CD8-positive, alpha-beta memory T cell (primary cell): ENCODE measurements at regions not wholly inside any gene's neighbourhood (a gene's known extent, or its start where the extent isn't known, plus 50 kb on each side); places are given as distances from the start of the nearest gene placed in this dataset.

Experiments used
- CTCF ChIA-PET: fragments of 350-600 bp; sonication (Branson Sonifier 250); formaldehyde crosslinking; loops from one replicate; lab custom pipeline; 2021; ENCODE audit warnings: antibody characterized with exemption; lab: Charles Lee
- POLR2A ChIA-PET: fragments of 350-600 bp; sonication (Branson Sonifier 250); formaldehyde crosslinking; loops from one replicate; lab custom pipeline; 2021; ENCODE audit warnings: antibody characterized with exemption; lab: Charles Lee
- DNase-seq, 5 donors: peaks; one replicate each; pipeline versions ENCODE4 v3.0.0 to v3.0.0-alpha.2; 2020 to 2022; ENCODE audit warnings: mixed read lengths in 1 of 5
- H3K27ac ChIP-seq: one replicate; pipeline ENCODE4 v1.7.0; 2013; ENCODE audit warnings: low read depth, mild to moderate bottlenecking, low read length, moderate library complexity
- H3K27me3 ChIP-seq: 2 replicates; pipeline ENCODE4 v1.7.0; 2013; ENCODE audit warnings: low read length, mild to moderate bottlenecking; ENCODE audit not compliant: insufficient read depth, poor library complexity, severe bottlenecking
- H3K36me3 ChIP-seq: 2 replicates; pipeline ENCODE4 v1.7.0; 2013; ENCODE audit warnings: mild to moderate bottlenecking, low read length, moderate library complexity; ENCODE audit not compliant: insufficient read depth
- H3K4me1 ChIP-seq: 2 replicates; pipeline ENCODE4 v1.7.0; 2013; ENCODE audit warnings: mild to moderate bottlenecking, low read length, moderate library complexity; ENCODE audit not compliant: insufficient read depth
- H3K4me3 ChIP-seq: 2 replicates; pipeline ENCODE4 v1.7.0; 2013; ENCODE audit warnings: mild to moderate bottlenecking, low read length
- H3K9me3 ChIP-seq: 2 replicates; pipeline ENCODE4 v1.7.0; 2013; ENCODE audit warnings: mild to moderate bottlenecking, low read length
- H3K27ac Mint-ChIP-seq, 8 donors: one replicate each; pipeline ENCODE4 v1.8.0; 2020 to 2021; ENCODE audit warnings: mixed read lengths in 8 of 8, mild to moderate bottlenecking in 6 of 8, inconsistent platforms in 3 of 8, moderate library complexity in 3 of 8
- H3K27me3 Mint-ChIP-seq, 2 donors: one replicate each; pipeline ENCODE4 v1.8.0; 2020 to 2021; ENCODE audit warnings: mixed read lengths in 2 of 2, mild to moderate bottlenecking in 1 of 2, moderate library complexity in 1 of 2
- H3K36me3 Mint-ChIP-seq, 3 donors: one replicate each; pipeline ENCODE4 v1.8.0; 2020 to 2021; ENCODE audit warnings: mixed read lengths in 3 of 3, inconsistent platforms in 1 of 3, mild to moderate bottlenecking in 1 of 3
- H3K4me1 Mint-ChIP-seq, 3 donors: one replicate each; pipeline ENCODE4 v1.8.0; 2020 to 2021; ENCODE audit warnings: mixed read lengths in 3 of 3, inconsistent platforms in 1 of 3, mild to moderate bottlenecking in 1 of 3
- H3K4me3 Mint-ChIP-seq, 7 donors: one replicate each; pipeline ENCODE4 v1.8.0; 2020 to 2021; ENCODE audit warnings: mixed read lengths in 7 of 7, mild to moderate bottlenecking in 6 of 7, moderate library complexity in 4 of 7, inconsistent platforms in 2 of 7
- H3K9me3 Mint-ChIP-seq, 5 donors: one replicate each; pipeline ENCODE4 v1.8.0; 2020 to 2022; ENCODE audit warnings: mixed read lengths in 5 of 5, mild to moderate bottlenecking in 3 of 5, moderate library complexity in 2 of 5, inconsistent platforms in 1 of 5

GRCh38 chr13:106159295-106160195 is 375.9 kb downstream of the EFNB2 start:
- no peak for DNase-seq
- Histone ChIP-seq H3K4me1 (no peaks in the 10 kb centered on the region), H3K27ac (no peak overlapping the region), H3K4me3 (no peak overlapping the region), H3K36me3 (no peaks in the 10 kb centered on the region), H3K27me3 (no peaks in the 10 kb centered on the region), H3K9me3 (no peaks in the 10 kb centered on the region)
- H3K27me3 Mint-ChIP-seq: no peaks in the 10 kb centered on the region
- H3K36me3 Mint-ChIP-seq: no peaks in the 10 kb centered on the region
- POLR2A ChIA-PET: no interaction called here
- no peaks in the 10 kb centered on the region for H3K4me1 Mint-ChIP-seq
- no peaks in the 10 kb centered on the region for H3K9me3 Mint-ChIP-seq
- H3K27ac Mint-ChIP-seq: no peak overlapping the region
- H3K4me3 Mint-ChIP-seq: no peak overlapping the region
- CTCF ChIA-PET: no interaction called here

- no peaks in the 10 kb centered on the region for H3K27me3 Mint-ChIP-seq
- H3K4me1 Mint-ChIP-seq: no peaks in the 10 kb centered on the region
- Histone ChIP-seq H3K9me3 (no peaks in the 10 kb centered on the region), H3K36me3 (no peaks in the 10 kb centered on the region), H3K4me3 (no peak overlapping the region), H3K27me3 (no peaks in the 10 kb centered on the region), H3K4me1 (no peaks in the 10 kb centered on the region), H3K27ac (no peak overlapping the region)
- DNase-seq: no peak
- no peak overlapping the region for H3K27ac Mint-ChIP-seq
- ChIA-PET POLR2A (no interaction called here), CTCF (no interaction called here)
- no peak overlapping the region for H3K4me3 Mint-ChIP-seq
- H3K36me3 Mint-ChIP-seq: no peaks in the 10 kb centered on the region
- peaks cover 0 to 2% (median 0%) of the 10 kb centered on the region in 5 donors for H3K9me3 Mint-ChIP-seq
Measured at GRCh38 chr13:106156468-106156867, 379.0 kb downstream of the EFNB2 start.

- Mint-ChIP-seq H3K27ac (no peak overlapping the region), H3K4me1 (no peaks in the 10 kb centered on the region), H3K9me3 (peaks cover 0 to 2% (median 0%) of the 10 kb centered on the region in 5 donors), H3K27me3 (no peaks in the 10 kb centered on the region), H3K4me3 (no peak overlapping the region), H3K36me3 (no peaks in the 10 kb centered on the region)
- no peaks in the 10 kb centered on the region for H3K36me3 ChIP-seq
- no peak overlapping the region for H3K4me3 ChIP-seq
- no peak for DNase-seq
- H3K27ac ChIP-seq: no peak overlapping the region
- ChIA-PET POLR2A (no interaction called here), CTCF (no interaction called here)
- H3K4me1 ChIP-seq: no peaks in the 10 kb centered on the region
- no peaks in the 10 kb centered on the region for H3K27me3 ChIP-seq
- no peaks in the 10 kb centered on the region for H3K9me3 ChIP-seq
Measured at GRCh38 chr13:106155411-106155810, 380.1 kb downstream of the EFNB2 start.

GRCh38 chr13:106153876-106154275 is 381.6 kb downstream of the EFNB2 start:
- no peak overlapping the region for H3K4me3 ChIP-seq
- Mint-ChIP-seq H3K4me1 (no peaks in the 10 kb centered on the region), H3K36me3 (no peaks in the 10 kb centered on the region), H3K27ac (no peak overlapping the region), H3K4me3 (no peak overlapping the region), H3K9me3 (peaks cover 0 to 2% (median 0%) of the 10 kb centered on the region in 5 donors), H3K27me3 (no peaks in the 10 kb centered on the region)
- no peaks in the 10 kb centered on the region for H3K27me3 ChIP-seq
- H3K27ac ChIP-seq: no peak overlapping the region
- POLR2A ChIA-PET: no interaction called here
- H3K4me1 ChIP-seq: no peaks in the 10 kb centered on the region
- CTCF ChIA-PET: no interaction called here
- no peaks in the 10 kb centered on the region for H3K36me3 ChIP-seq
- no peak for DNase-seq
- H3K9me3 ChIP-seq: no peaks in the 10 kb centered on the region

GRCh38 chr13:106153041-106153440 is 382.4 kb downstream of the EFNB2 start:
- no peak overlapping the region for H3K4me3 Mint-ChIP-seq
- no peaks in the 10 kb centered on the region for H3K36me3 Mint-ChIP-seq
- ChIA-PET CTCF (no interaction called here), POLR2A (no interaction called here)
- DNase-seq: no peak
- no peaks in the 10 kb centered on the region for H3K9me3 ChIP-seq
- H3K36me3 ChIP-seq: no peaks in the 10 kb centered on the region
- H3K9me3 Mint-ChIP-seq: peaks cover 0 to 2% (median 0%) of the 10 kb centered on the region in 5 donors
- H3K27ac Mint-ChIP-seq: no peak overlapping the region
- no peaks in the 10 kb centered on the region for H3K4me1 ChIP-seq
- no peak overlapping the region for H3K27ac ChIP-seq
- no peaks in the 10 kb centered on the region for H3K27me3 Mint-ChIP-seq
- H3K4me1 Mint-ChIP-seq: no peaks in the 10 kb centered on the region
- H3K27me3 ChIP-seq: no peaks in the 10 kb centered on the region
- no peak overlapping the region for H3K4me3 ChIP-seq

- ChIA-PET CTCF (no interaction called here), POLR2A (no interaction called here)
- Histone ChIP-seq H3K9me3 (no peaks in the 10 kb centered on the region), H3K4me1 (no peaks in the 10 kb centered on the region), H3K4me3 (no peak overlapping the region), H3K27ac (no peak overlapping the region), H3K27me3 (no peaks in the 10 kb centered on the region), H3K36me3 (no peaks in the 10 kb centered on the region)
- no peak for DNase-seq
- no peaks in the 10 kb centered on the region for H3K36me3 Mint-ChIP-seq
- no peaks in the 10 kb centered on the region for H3K27me3 Mint-ChIP-seq
- no peak overlapping the region for H3K4me3 Mint-ChIP-seq
- H3K4me1 Mint-ChIP-seq: no peaks in the 10 kb centered on the region
- no peak overlapping the region for H3K27ac Mint-ChIP-seq
- peaks cover 0 to 2% (median 0%) of the 10 kb centered on the region in 5 donors for H3K9me3 Mint-ChIP-seq
Measured at GRCh38 chr13:106152047-106152446, 383.4 kb downstream of the EFNB2 start.

GRCh38 chr13:106151056-106151699 is 384.3 kb downstream of the EFNB2 start:
- CTCF ChIA-PET: no interaction called here
- Histone ChIP-seq H3K4me3 (no peak overlapping the region), H3K9me3 (no peaks in the 10 kb centered on the region), H3K27ac (no peak overlapping the region), H3K36me3 (no peaks in the 10 kb centered on the region), H3K4me1 (no peaks in the 10 kb centered on the region), H3K27me3 (no peaks in the 10 kb centered on the region)
- POLR2A ChIA-PET: no interaction called here
- Mint-ChIP-seq H3K27me3 (no peaks in the 10 kb centered on the region), H3K4me1 (no peaks in the 10 kb centered on the region), H3K4me3 (no peak overlapping the region), H3K27ac (no peak overlapping the region), H3K9me3 (peaks cover 0 to 2% (median 0%) of the 10 kb centered on the region in 5 donors), H3K36me3 (no peaks in the 10 kb centered on the region)
- DNase-seq: no peak

- Mint-ChIP-seq H3K27ac (no peak overlapping the region), H3K4me3 (no peak overlapping the region), H3K4me1 (no peaks in the 10 kb centered on the region), H3K36me3 (no peaks in the 10 kb centered on the region), H3K9me3 (peaks cover 0 to 4% (median 0%) of the 10 kb centered on the region in 5 donors), H3K27me3 (no peaks in the 10 kb centered on the region)
- Histone ChIP-seq H3K4me3 (no peak overlapping the region), H3K36me3 (no peaks in the 10 kb centered on the region), H3K9me3 (no peaks in the 10 kb centered on the region), H3K27me3 (no peaks in the 10 kb centered on the region), H3K4me1 (no peaks in the 10 kb centered on the region), H3K27ac (no peak overlapping the region)
- ChIA-PET POLR2A (no interaction called here), CTCF (no interaction called here)
- DNase-seq: no peak
Measured at GRCh38 chr13:106145997-106146864, 389.2 kb downstream of the EFNB2 start.
